ENCODE measurements at regions not wholly inside any gene's neighbourhood (a gene's known extent, or its start where the extent isn't known, plus 50 kb on each side); places are given as distances from the start of the nearest gene placed in this dataset.

- no peaks in the 10 kb centered on the region for H3K9me3 ChIP-seq (ENCODE audit: insufficient read depth, low read depth, low read length)
- DNase-seq (ENCODE audit: low read depth) (peak; percentile 66), FAIRE-seq (no peak)
- H3K4me3 Mint-ChIP-seq (ENCODE audit: unreplicated experiment), result no peak overlapping the region
- TF ChIP-seq EZH2 (IDR thresholded peaks at IDR 0.05; ENCODE audit: insufficient read depth, low read length) (no peak), CTCF (IDR thresholded peaks at IDR 0.05; ENCODE audit: insufficient read depth, low read depth, low read length) (no peak)
- no peak overlapping the region for H3K27ac ChIP-seq (ENCODE audit: low read depth, low read length)
- no peak overlapping the region for H2AFZ ChIP-seq (ENCODE audit: low read depth, low read length)
- no peaks in the 10 kb centered on the region for H3K27me3 ChIP-seq (ENCODE audit: insufficient read depth, low read length)
- H3K79me2 ChIP-seq (ENCODE audit: insufficient read depth, low read length), result no peaks in the 10 kb centered on the region
- H3K36me3 Mint-ChIP-seq (ENCODE audit: low read depth, unreplicated experiment), result no peaks in the 10 kb centered on the region
- H3K9me3 Mint-ChIP-seq (ENCODE audit: unreplicated experiment), result no peaks in the 10 kb centered on the region
- no peaks in the 10 kb centered on the region for H3K36me3 ChIP-seq (ENCODE audit: insufficient read depth, low read length)
- H3K9ac ChIP-seq (ENCODE audit: low read length), result no peak overlapping the region
- no peak overlapping the region for H3K4me3 ChIP-seq (ENCODE audit: insufficient read depth, low read depth, low read length)
- no peaks in the 10 kb centered on the region for H4K20me1 ChIP-seq (ENCODE audit: insufficient read depth, low read length)
- no peak overlapping the region for H3K27ac Mint-ChIP-seq (ENCODE audit: unreplicated experiment)
- no peak overlapping the region for H3K4me2 ChIP-seq (ENCODE audit: low read length)
- no peaks in the 10 kb centered on the region for H3K27me3 Mint-ChIP-seq (ENCODE audit: low read depth, unreplicated experiment)
- H3K4me1 ChIP-seq (ENCODE audit: insufficient read depth, low read length), result peaks cover 20% of the 10 kb centered on the region
- H3K4me1 Mint-ChIP-seq (ENCODE audit: low read depth, unreplicated experiment), result peaks cover 12% of the 10 kb centered on the region
These were observed 315.4 kb downstream of the MAP2K6 start for GRCh38 chr17:69729944-69730343.

- Histone ChIP-seq H3K4me3 (ENCODE audit: insufficient read depth, low read depth, low read length) (no peak overlapping the region), H4K20me1 (ENCODE audit: insufficient read depth, low read length) (no peaks in the 10 kb centered on the region), H3K27me3 (ENCODE audit: insufficient read depth, low read length) (no peaks in the 10 kb centered on the region), H3K4me2 (ENCODE audit: low read length) (peak overlapping the region; percentile 37), H3K79me2 (ENCODE audit: insufficient read depth, low read length) (no peaks in the 10 kb centered on the region), H3K36me3 (ENCODE audit: insufficient read depth, low read length) (no peaks in the 10 kb centered on the region), H3K4me1 (ENCODE audit: insufficient read depth, low read length) (peaks cover 20% of the 10 kb centered on the region), H3K27ac (ENCODE audit: low read depth, low read length) (no peak overlapping the region), H3K9me3 (ENCODE audit: insufficient read depth, low read depth, low read length) (no peaks in the 10 kb centered on the region), H2AFZ (ENCODE audit: low read depth, low read length) (no peak overlapping the region), H3K9ac (ENCODE audit: low read length) (no peak overlapping the region)
- no peaks in the 10 kb centered on the region for H3K9me3 Mint-ChIP-seq (ENCODE audit: unreplicated experiment)
- FAIRE-seq (no peak), DNase-seq (ENCODE audit: low read depth) (peak; percentile 67)
- TF ChIP-seq CTCF (IDR thresholded peaks at IDR 0.05; ENCODE audit: insufficient read depth, low read depth, low read length), result no peak
- no peak for TF ChIP-seq EZH2 (IDR thresholded peaks at IDR 0.05; ENCODE audit: insufficient read depth, low read length)
- H3K27me3 Mint-ChIP-seq (ENCODE audit: low read depth, unreplicated experiment), result no peaks in the 10 kb centered on the region
- H3K36me3 Mint-ChIP-seq (ENCODE audit: low read depth, unreplicated experiment), result no peaks in the 10 kb centered on the region
- peaks cover 12% of the 10 kb centered on the region for H3K4me1 Mint-ChIP-seq (ENCODE audit: low read depth, unreplicated experiment)
- no peak overlapping the region for H3K27ac Mint-ChIP-seq (ENCODE audit: unreplicated experiment)
- H3K4me3 Mint-ChIP-seq (ENCODE audit: unreplicated experiment), result no peak overlapping the region
These were observed 317.9 kb downstream of the MAP2K6 start for GRCh38 chr17:69732272-69732918.

Data from astrocyte (in vitro differentiated cells and primary cell).